NCI-H2227 treated with DMSO at 0.1 percent for 48 hours (cell line): ENCODE measurements at regions not wholly inside any gene's neighbourhood (a gene's known extent, or its start where the extent isn't known, plus 50 kb on each side); places are given as distances from the start of the nearest gene placed in this dataset.
"Not testable (repeated sequence)": the region's sequence is repeated elsewhere in the genome, so short reads cannot be mapped to it uniquely, and the experiment has no call there.

Experiments used
- DNase-seq: peaks from one replicate; lab custom pipeline; 2025; lab: John Stamatoyannopoulos, UW

GRCh38 chr7:142440906-142441411 is 183.1 kb upstream of the PRSS58 start:
- DNase-seq = no peak

GRCh38 chr7:142440219-142440905 is 182.5 kb upstream of the PRSS58 start:
- no peak for DNase-seq

- no peak for DNase-seq
Observed at GRCh38 chr7:142439739-142440138, 181.9 kb upstream of the PRSS58 start.

GRCh38 chr7:142438923-142439515 is 181.2 kb upstream of the PRSS58 start:
- DNase-seq = no peak

- DNase-seq = no peak
Observed at GRCh38 chr7:142438235-142438922, 180.5 kb upstream of the PRSS58 start.

GRCh38 chr7:142437741-142438140 is 179.9 kb upstream of the PRSS58 start:
- DNase-seq = no peak

GRCh38 chr7:142436601-142437000 is 178.7 kb upstream of the PRSS58 start:
- no peak for DNase-seq

GRCh38 chr7:142435606-142436005 is 177.7 kb upstream of the PRSS58 start:
- not testable (repeated sequence) for DNase-seq

GRCh38 chr7:142434666-142435167 is 176.9 kb upstream of the PRSS58 start:
- no peak for DNase-seq

GRCh38 chr7:142434133-142434532 is 176.3 kb upstream of the PRSS58 start:
- not testable (repeated sequence) for DNase-seq

- DNase-seq = no peak
Observed at GRCh38 chr7:142432377-142432776, 174.5 kb upstream of the PRSS58 start.

GRCh38 chr7:142431491-142431890 is 173.6 kb upstream of the PRSS58 start:
- DNase-seq = no peak

GRCh38 chr7:142428094-142428493 is 170.2 kb upstream of the PRSS58 start:
- no peak for DNase-seq

GRCh38 chr7:142425281-142425680 is 167.4 kb upstream of the PRSS58 start:
- no peak for DNase-seq

GRCh38 chr7:142422621-142423020 is 164.8 kb upstream of the PRSS58 start:
- no peak for DNase-seq

- no peak for DNase-seq
Observed at GRCh38 chr7:142420554-142421362, 162.9 kb upstream of the PRSS58 start.

GRCh38 chr7:142418326-142418725 is 160.5 kb upstream of the PRSS58 start:
- DNase-seq = no peak

GRCh38 chr7:142414915-142415314 is 157.1 kb upstream of the PRSS58 start:
- no peak for DNase-seq

- DNase-seq = no peak
Observed at GRCh38 chr7:142414135-142414534, 156.3 kb upstream of the PRSS58 start.

- no peak for DNase-seq
Observed at GRCh38 chr7:142413280-142414000, 155.6 kb upstream of the PRSS58 start.

- no peak for DNase-seq
Observed at GRCh38 chr7:142412551-142413193, 154.8 kb upstream of the PRSS58 start.
